B cell (primary cell): ENCODE measurements at regions not wholly inside any gene's neighbourhood (a gene's known extent, or its start where the extent isn't known, plus 50 kb on each side); places are given as distances from the start of the nearest gene placed in this dataset.

Source experiments
- EZH2 ChIP-seq: IDR thresholded peaks from 2 replicates; pipeline ENCODE4 v1.6.1; 2012; ENCODE audit warnings: borderline replicate concordance, low read depth, mild to moderate bottlenecking, moderate library complexity, low read length; ENCODE audit not compliant: insufficient read depth, poor library complexity, severe bottlenecking
- TF ChIP-seq, protein P1 (sequence below): fragments of 200-600 bp; IDR thresholded peaks from one replicate; pipeline ENCODE4 v1.8.0; 2022; ENCODE audit warnings: antibody characterized with exemption, mild to moderate bottlenecking

DNA sequence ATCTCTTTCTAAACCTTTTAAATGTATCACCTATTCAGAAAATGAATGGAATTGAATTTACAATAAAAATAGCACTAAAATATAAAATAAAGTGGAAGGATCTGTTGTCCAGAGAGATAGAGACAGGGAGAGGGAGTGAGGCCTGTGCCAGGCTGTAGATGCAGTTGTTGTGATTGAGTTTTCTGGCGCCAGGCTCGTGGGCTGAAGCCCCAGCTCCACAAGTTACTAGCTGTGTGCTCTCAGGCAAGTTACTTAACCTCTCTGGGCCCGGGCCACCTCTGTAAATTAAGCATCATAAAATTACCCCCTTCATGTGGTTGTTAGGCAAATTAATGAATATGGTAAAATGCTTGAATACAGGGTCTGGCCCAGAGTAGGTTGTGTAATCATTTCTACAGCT lies 52.3 kb upstream of the USP29 start:
- TF ChIP-seq, protein P1, sequence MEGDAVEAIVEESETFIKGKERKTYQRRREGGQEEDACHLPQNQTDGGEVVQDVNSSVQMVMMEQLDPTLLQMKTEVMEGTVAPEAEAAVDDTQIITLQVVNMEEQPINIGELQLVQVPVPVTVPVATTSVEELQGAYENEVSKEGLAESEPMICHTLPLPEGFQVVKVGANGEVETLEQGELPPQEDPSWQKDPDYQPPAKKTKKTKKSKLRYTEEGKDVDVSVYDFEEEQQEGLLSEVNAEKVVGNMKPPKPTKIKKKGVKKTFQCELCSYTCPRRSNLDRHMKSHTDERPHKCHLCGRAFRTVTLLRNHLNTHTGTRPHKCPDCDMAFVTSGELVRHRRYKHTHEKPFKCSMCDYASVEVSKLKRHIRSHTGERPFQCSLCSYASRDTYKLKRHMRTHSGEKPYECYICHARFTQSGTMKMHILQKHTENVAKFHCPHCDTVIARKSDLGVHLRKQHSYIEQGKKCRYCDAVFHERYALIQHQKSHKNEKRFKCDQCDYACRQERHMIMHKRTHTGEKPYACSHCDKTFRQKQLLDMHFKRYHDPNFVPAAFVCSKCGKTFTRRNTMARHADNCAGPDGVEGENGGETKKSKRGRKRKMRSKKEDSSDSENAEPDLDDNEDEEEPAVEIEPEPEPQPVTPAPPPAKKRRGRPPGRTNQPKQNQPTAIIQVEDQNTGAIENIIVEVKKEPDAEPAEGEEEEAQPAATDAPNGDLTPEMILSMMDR: no peak
- TF ChIP-seq EZH2: no peak
